HEK293T (cell line): ENCODE measurements at regions not wholly inside any gene's neighbourhood (a gene's known extent, or its start where the extent isn't known, plus 50 kb on each side); places are given as distances from the start of the nearest gene placed in this dataset.

Experiments used
- CTCF ChIA-PET: fragments of 350-600 bp; formaldehyde crosslinking; extraction: SDS; loops from one replicate; lab custom pipeline; 2021; ENCODE audit warnings: antibody characterized with exemption, inconsistent platforms; lab: Yijun Ruan, JAX
- POLR2A ChIA-PET: fragments of 350-600 bp; formaldehyde crosslinking; extraction: SDS; loops from one replicate; lab custom pipeline; 2020; ENCODE audit warnings: antibody characterized with exemption, inconsistent platforms; lab: Yijun Ruan, JAX
- DNase-seq: peaks from one replicate; pipeline ENCODE4 v3.0.0; 2012; ENCODE audit warnings: mixed read lengths; ENCODE audit errors: extremely low spot score
- ARNT ChIP-seq: fragments of 450-650 bp; IDR thresholded peaks from 2 replicates; pipeline ENCODE4 v1.6.1; 2017; ENCODE audit warnings: mild to moderate bottlenecking
- BHLHE40 ChIP-seq: fragments of 450-650 bp; IDR thresholded peaks from 2 replicates; pipeline ENCODE4 v1.6.1; 2016; ENCODE audit warnings: mild to moderate bottlenecking, moderate library complexity, borderline replicate concordance
- CTBP1 ChIP-seq: fragments of 450-650 bp; IDR thresholded peaks from 2 replicates; pipeline ENCODE4 v1.6.1; 2016; ENCODE audit warnings: borderline replicate concordance
- ELF4 ChIP-seq: fragments of 450-650 bp; IDR thresholded peaks from 2 replicates; pipeline ENCODE4 v1.6.1; 2017; ENCODE audit warnings: antibody characterized with exemption
- FOXA1 ChIP-seq: fragments of 450-650 bp; IDR thresholded peaks from 2 replicates; pipeline ENCODE4 v1.6.1; 2016; ENCODE audit warnings: mild to moderate bottlenecking
- FOXK2 ChIP-seq: fragments of 450-650 bp; IDR thresholded peaks from 2 replicates; pipeline ENCODE4 v1.6.1; 2016; ENCODE audit warnings: mild to moderate bottlenecking
- FOXM1 ChIP-seq: fragments of 450-650 bp; IDR thresholded peaks from 2 replicates; pipeline ENCODE4 v1.6.1; 2017; ENCODE audit warnings: mild to moderate bottlenecking, borderline replicate concordance
- HDGF ChIP-seq: fragments of 450-650 bp; IDR thresholded peaks from 2 replicates; pipeline ENCODE4 v1.6.1; 2017; ENCODE audit warnings: antibody characterized with exemption, borderline replicate concordance
- L3MBTL2 ChIP-seq: fragments of 450-650 bp; conservative IDR thresholded peaks from 2 replicates; pipeline ENCODE4 v1.6.1; 2016; ENCODE audit warnings: mild to moderate bottlenecking
- LEF1 ChIP-seq: fragments of 450-650 bp; IDR thresholded peaks from 2 replicates; pipeline ENCODE4 v1.6.1; 2017; ENCODE audit warnings: mild to moderate bottlenecking, borderline replicate concordance
- NFRKB ChIP-seq: fragments of 450-650 bp; IDR thresholded peaks from 2 replicates; pipeline ENCODE4 v1.6.1; 2016; ENCODE audit warnings: mild to moderate bottlenecking, moderate library complexity
- PKNOX1 ChIP-seq: fragments of 450-650 bp; IDR thresholded peaks from 2 replicates; pipeline ENCODE4 v1.6.1; 2016
- SP1 ChIP-seq: fragments of 450-650 bp; IDR thresholded peaks from 2 replicates; pipeline ENCODE4 v1.6.1; 2017
- SUZ12 ChIP-seq: fragments of 450-650 bp; IDR thresholded peaks from 2 replicates; pipeline ENCODE4 v1.6.1; 2016; ENCODE audit warnings: mild to moderate bottlenecking
- TARDBP ChIP-seq: fragments of 450-650 bp; IDR thresholded peaks from 2 replicates; pipeline ENCODE4 v1.6.1; 2016
- ZNF384 ChIP-seq: fragments of 450-650 bp; IDR thresholded peaks from 2 replicates; pipeline ENCODE4 v1.6.1; 2016

- ChIA-PET CTCF (no interaction called here), POLR2A (no interaction called here)
- TF ChIP-seq CTBP1 (no peak), TARDBP (no peak), SUZ12 (no peak), HDGF (no peak), BHLHE40 (no peak), PKNOX1 (no peak), LEF1 (no peak), FOXM1 (no peak), ARNT (no peak), L3MBTL2 (no peak), FOXK2 (no peak), ELF4 (no peak), ZNF384 (no peak)
These were observed 418.0 kb downstream of the LRATD1 start for GRCh38 chr2:15050483-15050882.

DNA sequence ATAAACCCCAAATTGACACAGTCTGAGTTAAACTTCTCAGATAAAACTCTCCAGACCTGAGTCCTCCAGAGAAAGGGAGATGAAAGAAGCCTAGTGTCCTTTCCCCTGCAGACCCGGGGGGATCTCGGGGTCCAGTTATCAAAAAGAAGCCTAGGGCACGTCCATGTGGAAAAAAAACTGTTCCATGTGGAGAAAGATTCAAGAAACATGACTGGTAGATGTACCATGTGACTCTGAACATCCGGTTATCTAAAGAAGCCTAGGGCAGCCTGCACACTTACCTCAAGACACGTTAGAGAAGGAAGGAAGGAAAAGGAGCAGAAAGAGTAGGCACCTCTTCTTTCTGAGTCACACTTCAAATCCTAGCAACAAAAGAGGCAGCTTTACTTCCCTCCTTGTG lies 421.0 kb downstream of the LRATD1 start:
- DNase-seq: no peak

More at GRCh38 chr2:15050483-15050882, 418.0 kb downstream of the LRATD1 start:
- DNase-seq: no peak

GRCh38 chr2:15058015-15058720 lies 425.7 kb downstream of the LRATD1 start:
- no peak for DNase-seq
- CTCF ChIA-PET: interaction anchor here (0.6 kb wide), 1 partner anchor 1787 kb away, joined by 3 read pairs; no protein-coding TSS in a partner anchor
- POLR2A ChIA-PET: no interaction called here
- TF ChIP-seq BHLHE40 (no peak), FOXM1 (no peak), LEF1 (no peak), HDGF (no peak), L3MBTL2 (no peak), ARNT (no peak), PKNOX1 (no peak), SP1 (no peak), FOXA1 (no peak), ELF4 (no peak), ZNF384 (no peak), FOXK2 (no peak), CTBP1 (no peak), SUZ12 (no peak), NFRKB (no peak), TARDBP (no peak)

More for the DNA sequence above, 421.0 kb downstream of the LRATD1 start:
- CTCF ChIA-PET: no interaction called here
- POLR2A ChIA-PET: no interaction called here
- TF ChIP-seq NFRKB (no peak), HDGF (no peak), BHLHE40 (no peak), ARNT (no peak), L3MBTL2 (no peak), LEF1 (no peak)

DNA sequence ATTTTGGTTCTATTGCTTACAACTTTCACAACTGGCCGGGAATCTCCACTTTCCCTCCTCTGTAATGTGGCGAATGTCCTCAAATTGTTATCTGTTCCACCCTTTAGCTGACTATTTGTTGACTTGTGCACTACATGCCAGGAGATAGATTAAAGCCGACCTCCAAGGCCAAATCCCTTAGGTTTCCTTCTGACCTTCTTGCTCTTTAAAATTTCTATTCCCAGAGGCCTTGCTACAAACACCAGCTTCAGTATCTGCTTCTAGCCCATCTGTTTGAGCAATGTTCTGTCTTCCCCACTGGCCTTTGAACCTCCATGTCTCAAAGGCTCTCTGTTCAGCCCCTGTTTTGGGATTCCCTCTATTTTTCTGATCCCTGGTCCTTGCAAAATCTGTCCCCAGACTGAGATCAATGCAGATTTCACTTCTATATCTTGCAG lies 426.2 kb downstream of the LRATD1 start:
- CTCF ChIA-PET: no interaction called here

GRCh38 chr2:15059870-15060512 lies 427.5 kb downstream of the LRATD1 start:
- DNase-seq: no peak
- POLR2A ChIA-PET: no interaction called here
- TF ChIP-seq LEF1 (no peak), ARNT (no peak), HDGF (no peak), SUZ12 (no peak), FOXM1 (no peak), SP1 (no peak), L3MBTL2 (no peak), ELF4 (no peak)
- CTCF ChIA-PET: interaction anchor here (0.7 kb wide), 2 partner anchors 56 to 478 kb away, joined by 3 to 4 read pairs; no protein-coding TSS in a partner anchor

More for the DNA sequence above, 426.2 kb downstream of the LRATD1 start:
- DNase-seq: no peak
- POLR2A ChIA-PET: no interaction called here
- no peak for TF ChIP-seq L3MBTL2
- no peak for TF ChIP-seq FOXA1
- TF ChIP-seq ZNF384: no peak
- no peak for TF ChIP-seq SUZ12
- no peak for TF ChIP-seq NFRKB
- TF ChIP-seq BHLHE40: no peak
- TF ChIP-seq ELF4: no peak
- no peak for TF ChIP-seq ARNT
- no peak for TF ChIP-seq LEF1
- TF ChIP-seq HDGF: no peak
- no peak for TF ChIP-seq FOXK2
- TF ChIP-seq SP1: no peak

- ChIA-PET POLR2A (no interaction called here), CTCF (no interaction called here)
- no peak for TF ChIP-seq FOXM1
- no peak for TF ChIP-seq LEF1
- DNase-seq: no peak
These were observed 428.8 kb downstream of the LRATD1 start for GRCh38 chr2:15061268-15061667.
